Activated effector memory CD4-positive, alpha-beta T cell treated with Interleukin-2 at 50 U/mL for 16 hours (primary cell): ENCODE measurements at regions not wholly inside any gene's neighbourhood (a gene's known extent, or its start where the extent isn't known, plus 50 kb on each side); places are given as distances from the start of the nearest gene placed in this dataset.

Source experiments
- DNase-seq: peaks from one replicate; pipeline ENCODE4 v3.0.0-alpha.2; 2020

DNA sequence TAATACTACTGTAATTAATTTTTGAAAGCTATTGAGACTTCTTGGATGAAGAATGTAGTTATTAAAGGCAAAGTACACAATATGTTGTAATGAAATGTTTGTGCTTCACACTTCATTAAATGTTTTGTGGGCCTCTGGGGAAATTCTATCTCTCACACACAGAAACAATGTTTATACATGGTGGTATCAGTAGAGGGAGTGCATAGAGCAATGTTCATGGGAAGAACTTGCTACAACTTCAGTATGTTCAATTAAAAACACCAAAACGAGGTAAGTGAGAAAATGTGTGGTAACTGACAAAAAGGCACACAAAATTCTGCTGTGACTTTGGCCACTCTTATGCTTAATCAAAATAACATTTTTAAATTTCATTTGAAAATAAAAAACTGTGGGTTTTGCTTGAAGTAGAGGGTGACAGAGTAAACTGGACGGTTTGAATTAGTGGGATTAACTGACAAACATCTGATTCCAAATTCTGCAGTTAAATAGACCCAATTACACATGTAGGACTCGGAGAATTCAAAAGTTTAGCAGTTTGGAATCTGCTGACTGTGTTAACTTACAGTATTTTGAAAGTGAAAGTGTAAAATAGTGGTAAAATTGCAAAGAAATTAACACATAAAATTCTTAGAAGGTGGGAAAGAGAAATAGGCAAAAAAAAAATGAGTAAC is 111.4 kb upstream of the TTC29 start:
- no peak for DNase-seq

DNA sequence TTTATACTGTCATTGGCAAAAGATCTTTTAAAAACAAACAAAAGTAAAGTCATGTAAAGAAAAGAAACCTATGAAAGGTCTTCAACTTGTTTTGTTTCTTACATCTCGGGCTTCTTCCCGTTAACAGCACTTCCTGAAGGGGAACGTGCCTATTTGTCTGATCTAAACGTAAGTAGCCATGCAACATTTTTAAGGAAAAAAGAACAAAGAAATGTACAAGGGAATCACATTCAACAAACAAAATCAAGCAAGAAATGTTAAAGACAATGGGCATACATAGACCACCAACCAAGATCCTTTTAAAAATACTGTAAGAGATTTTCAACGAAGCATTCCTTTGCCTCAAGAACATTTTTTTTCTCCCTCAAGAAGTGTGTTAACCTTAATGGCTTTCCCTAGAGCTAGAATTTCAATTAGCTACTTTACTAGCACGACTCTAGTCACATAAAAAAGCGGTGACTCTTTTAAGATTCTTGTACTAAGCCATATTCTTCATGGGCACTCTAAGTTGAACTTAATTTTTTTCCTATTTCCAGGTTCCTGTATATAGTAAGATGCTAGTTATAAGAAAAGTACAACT is 112.0 kb upstream of the TTC29 start:
- DNase-seq: no peak

DNA sequence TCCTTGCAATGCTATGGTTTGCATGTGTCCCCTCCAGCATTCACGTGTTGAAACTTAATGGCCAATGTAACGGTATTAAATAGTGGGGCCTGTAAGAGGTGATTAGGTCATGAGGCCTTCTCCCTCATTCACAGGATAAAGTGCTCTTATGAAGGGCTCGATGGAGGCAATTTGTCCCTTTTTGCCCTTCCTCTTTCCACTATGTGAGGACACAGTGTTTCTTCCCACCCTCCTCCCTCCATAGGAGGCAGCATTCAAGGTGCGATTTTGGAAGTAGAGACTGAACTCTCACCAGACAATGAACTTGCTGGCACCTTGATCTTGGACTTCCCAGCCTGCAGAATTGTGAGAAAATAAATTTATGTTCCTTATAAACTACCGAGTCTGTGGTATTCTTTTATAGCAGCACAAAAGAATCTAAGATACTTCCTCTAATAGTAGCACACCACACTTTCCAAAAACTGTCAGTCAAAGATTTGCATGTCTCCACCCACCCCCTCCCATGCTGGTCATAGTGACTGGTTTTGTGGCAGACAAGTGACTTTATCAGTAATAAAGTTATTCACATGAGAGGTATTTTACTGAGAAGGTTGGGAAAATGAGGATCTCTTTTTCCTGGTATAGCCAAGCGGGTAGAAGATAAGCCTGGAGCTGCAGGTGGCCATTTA is 113.5 kb upstream of the TTC29 start:
- DNase-seq: no peak

DNA sequence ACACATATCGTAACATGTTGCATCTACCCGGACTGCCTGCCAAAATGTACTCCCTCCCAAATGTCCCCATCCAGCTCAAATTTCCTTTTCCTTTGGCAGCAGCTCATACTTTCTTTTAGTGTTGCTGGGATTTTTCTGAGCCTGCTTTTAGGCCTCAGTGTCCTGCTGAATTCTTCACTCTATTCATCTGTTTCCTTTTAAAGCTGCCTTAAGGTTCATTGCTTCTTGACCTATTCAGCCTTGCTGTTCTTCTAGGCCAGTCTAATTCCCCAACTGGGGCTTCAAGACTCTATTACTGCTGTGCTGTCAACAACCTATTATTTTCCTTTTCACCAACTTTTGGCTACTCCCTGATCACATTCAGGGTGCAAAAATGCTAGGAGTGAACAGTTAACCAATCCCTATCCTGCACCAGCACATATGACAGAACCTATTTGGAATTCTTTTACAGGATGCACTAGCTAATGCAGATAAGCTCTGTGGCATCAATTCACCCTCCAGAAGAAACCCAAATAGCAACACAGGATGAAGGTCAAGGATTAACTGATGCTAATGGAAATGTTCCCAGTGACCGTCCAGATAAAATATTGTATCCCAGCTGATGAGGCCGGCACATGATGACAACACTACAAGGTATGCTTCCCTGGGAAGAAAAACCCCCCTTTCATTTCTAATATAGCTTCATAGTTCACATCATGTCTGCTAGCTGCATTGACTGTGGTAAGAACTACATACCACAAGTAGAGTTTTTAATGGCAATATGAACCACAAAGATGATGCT is 114.7 kb upstream of the TTC29 start:
- DNase-seq: no peak

DNA sequence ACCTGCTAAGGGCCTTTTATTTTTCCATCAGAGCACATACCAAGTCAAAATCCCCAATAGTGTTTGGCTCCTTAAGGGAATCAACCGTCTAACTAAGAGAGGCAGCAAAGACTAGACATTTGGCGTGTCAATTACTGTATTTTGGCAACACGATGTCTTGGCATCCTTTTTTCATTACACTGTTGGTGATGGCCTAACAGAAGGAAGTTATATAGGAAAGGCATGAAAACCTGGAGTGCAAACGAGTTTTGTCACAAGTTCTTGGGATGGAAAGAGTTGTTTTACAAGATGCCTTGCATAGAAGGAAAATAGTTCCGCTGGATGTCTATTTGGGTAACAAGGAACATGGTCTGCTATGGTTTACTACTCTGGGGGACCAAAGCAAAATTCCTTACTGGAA is 119.2 kb upstream of the TTC29 start:
- no peak for DNase-seq

DNA sequence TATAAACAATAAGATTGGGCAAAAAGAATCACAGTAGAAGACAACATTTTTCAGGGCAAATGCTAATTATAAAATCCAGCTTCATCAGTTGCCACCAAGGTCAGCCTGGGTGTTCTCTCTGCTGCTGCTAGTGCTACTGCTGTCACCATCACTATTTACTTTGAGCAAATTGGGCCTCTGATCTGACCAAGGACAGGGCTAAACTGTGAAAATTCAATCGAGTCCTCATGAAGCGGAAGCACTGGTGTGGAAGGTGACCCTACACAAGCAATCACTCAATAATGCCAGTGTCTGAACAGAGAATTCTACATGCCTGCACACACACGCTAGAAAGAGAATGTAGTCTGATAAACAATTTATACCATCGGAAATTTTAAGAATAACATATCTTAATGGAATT is 122.9 kb upstream of the TTC29 start:
- DNase-seq: no peak

DNA sequence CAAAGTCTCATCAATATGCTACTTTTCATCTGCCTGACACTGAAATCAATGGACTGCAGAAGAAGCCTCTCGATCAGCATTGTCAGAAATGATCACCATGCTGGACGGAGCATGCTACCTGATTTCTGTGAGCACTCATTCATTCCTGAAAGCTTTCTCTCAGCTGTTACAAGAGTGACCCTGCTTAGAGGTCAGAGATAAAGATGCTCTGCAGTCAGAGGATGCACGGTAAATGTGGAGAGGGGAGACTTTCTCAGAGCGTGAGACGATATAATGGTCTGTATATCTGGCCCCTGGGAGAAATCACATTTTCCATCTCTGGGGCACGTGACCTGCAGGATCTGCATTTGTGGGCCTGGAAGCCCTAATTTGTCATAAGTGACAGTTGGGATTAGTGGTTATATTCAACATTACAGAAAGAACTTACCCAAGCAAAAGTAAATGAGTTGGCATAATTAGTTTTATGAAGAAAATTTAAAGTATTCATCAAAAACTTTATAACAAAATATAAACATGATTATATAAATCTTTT is 125.6 kb upstream of the TTC29 start:
- no peak for DNase-seq

DNA sequence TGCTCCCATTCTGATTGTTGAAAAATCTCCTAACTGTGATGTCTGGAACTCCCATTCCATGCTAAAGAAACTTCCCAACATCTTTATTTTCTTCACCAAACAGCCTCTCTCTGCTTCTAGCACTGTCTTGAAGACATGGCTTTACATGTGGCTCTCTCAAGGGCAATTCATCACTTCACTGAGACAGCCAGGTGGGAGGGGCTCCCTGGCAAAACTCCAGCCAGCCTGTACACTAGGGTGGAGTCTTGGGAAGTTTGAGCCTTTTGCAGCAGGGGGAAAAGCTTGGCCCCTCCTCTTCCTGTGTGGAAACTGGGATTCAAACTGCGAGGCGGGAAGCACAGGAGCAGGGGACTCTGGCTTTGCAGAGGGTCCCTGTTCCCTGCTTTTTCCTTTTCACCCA is 130.5 kb upstream of the TTC29 start:
- DNase-seq: no peak

DNA sequence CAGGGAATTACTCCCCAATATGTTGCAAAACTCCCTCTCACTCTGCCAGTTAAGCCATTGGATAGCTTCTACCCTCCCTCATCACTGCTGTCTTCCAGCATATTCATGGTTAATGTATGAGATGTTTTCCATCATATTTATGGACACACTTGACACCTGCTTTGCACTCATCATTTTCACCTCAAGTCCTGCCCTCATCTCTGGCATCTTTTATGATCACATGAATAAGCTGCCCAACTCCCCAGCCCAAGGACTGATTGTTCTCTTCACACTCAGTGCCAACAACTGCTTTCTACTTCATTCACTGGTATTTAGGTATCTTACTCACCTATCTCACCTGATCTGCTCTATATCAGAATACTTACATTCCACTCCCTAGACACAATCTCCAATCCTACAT is 131.1 kb upstream of the TTC29 start:
- DNase-seq: no peak

DNA sequence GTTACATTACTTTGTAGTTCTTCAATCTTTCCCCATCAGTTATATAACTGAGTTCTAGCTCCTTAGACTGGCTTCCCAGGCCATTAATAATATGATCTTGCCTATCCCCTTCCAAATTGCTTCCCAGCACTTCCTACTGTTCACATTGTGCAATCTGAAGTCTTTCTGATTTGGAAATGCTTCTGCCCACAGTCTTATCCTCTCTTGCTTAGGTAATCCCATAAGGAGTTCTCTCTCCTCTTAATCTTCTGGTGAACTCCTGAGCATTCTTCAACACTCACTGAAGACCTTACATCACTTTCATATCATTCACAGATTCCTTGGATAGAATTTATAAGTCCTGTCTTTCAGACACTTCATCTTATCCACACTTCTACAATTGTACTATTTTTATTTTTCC is 132.7 kb upstream of the TTC29 start:
- no peak for DNase-seq

DNA sequence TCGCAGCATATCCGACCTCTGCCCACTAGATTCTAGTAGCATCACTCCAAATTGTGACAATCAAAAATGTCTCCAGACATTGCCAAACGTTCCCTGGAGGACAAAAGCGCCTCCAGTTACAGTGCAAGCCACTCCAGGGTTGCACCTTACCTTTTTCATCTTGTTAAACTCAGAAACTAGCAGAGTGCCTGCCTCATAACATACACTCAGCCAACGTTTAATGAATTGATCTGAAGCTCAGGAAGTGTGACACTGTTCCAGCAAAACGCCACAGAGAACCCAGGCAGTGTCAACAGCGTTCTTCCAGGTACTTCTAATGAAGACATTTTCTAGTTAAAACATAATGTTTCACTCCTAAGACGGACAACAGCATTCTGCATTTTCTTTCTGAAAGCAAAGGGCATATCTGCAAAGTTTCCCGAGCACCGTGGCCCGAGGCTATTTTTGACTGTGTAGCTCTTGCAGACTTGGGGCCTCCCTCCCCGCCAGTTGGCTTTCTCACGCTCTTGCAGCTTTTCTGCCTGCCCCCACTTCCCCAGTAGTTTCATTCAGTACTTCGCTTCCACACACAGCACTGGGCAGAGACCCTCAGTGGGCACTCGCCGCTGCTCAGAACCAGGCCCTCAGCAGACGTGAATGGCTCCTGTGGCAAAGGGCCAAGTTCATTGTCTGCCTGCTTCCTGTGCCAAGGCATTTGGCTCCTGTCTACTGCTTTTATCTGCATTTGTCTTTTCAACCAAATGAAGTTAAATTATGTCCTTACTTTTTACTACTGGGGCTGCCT is 133.4 kb upstream of the TTC29 start:
- DNase-seq: no peak

DNA sequence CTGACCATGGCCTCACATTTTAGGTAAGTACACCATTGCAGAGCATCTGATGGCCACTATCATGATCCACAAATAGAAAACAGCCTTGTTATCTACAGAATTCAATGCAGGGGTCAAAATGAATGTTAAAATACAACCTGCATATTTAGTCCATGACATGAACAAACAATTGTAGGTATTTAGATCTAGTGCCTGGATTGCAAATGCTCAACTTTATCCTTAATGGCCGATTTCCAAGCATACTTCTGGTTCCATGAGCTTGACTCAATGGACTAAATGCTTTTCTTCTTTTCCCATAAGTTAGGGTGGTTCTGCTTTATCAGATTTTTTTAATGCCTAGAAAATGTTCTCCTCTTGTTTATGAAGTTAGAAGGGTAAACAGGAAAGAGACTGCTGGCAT is 139.2 kb upstream of the TTC29 start:
- DNase-seq: no peak

DNA sequence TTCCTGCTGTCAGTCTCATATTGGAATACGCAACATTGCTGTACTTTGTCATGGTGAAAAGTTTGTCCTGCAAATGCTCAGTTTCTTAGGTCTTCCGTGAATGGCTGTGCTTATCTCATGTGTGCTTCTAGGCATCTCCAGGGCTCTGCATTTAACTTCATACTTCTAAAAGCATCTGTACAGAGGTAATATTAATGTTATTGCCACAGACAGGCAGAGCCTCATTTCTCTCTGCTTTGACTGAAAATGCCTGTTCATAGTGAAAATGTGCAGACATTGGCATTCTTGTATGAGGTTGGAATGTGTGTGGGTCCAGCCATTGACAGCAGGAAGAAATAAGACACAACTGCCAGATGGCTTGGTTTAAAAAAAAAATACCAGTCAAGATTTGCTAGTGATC is 140.1 kb upstream of the TTC29 start:
- DNase-seq: no peak

DNA sequence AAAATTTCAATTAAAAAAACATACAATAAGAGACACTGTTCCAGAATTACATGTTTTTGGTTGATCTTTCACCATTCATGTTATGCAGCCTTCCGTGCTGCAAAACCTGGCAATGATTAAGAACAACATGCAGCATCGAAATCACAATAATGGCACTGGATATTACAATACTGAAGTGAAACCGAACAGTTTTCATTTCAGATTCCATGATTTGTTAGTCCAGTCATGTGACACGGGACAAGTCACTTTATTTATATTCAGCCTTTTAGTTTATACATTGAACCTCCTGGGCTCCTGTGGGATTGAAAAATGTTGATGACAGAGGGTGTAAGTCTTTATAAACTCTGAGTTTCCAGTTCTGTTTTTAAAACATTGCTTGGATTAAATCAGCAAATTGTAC is 142.5 kb upstream of the TTC29 start:
- no peak for DNase-seq

DNA sequence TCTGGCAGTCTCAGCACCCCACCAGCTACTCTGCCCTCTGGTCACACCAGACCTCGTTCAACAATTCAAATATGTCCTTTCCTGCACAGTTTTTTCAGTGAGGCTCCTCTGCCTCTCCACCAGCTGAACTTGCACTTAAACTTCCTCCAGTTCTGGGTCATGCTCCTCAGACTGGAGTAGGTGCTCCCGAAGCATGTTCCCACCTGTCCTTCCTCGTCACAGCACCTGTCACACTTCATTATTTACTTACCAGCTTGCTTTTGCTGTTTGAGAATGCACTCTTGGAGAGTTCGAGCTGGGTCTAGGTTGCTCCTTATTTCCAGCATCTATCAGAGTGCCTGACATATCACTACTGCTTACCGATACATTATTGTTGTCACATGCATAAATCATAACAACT is 144.8 kb upstream of the TTC29 start:
- no peak for DNase-seq

DNA sequence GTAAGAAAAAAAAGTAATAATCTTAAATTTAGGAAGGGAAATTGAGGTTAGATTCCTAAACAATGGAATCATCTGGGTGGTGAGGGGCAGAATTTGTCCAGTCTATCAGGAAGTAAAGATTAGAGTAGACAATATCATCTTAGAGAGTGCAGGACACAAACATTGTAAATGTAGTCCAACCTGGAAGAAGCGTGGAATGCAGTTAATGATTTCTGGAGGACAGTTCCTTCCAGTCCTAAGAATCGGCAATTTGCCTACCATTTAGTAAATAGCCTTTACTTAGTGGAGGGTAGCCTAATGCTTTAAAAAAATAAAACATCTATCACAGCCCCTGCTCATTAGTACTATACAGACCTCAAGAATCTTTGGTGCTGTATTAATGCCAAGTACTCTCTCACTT is 147.5 kb upstream of the TTC29 start:
- DNase-seq: no peak

DNA sequence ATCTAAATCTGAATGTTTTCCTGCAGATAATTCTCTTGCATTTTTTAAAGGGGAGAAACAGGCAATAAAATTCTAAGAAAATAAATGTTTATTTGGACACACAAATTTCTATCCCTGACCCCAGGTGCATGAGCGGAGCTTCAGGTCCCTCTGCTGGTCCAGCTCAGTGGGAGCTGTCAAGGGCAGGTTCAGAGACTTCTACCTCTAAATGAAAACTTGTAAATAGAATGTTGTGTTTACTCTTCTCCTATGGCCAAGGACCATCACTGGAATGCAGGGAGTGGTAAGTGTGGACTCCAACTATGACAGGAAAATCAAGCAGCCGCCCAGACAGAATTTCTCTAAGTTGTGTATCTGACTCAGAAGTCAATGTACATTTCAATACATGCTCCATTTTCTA is 148.6 kb upstream of the TTC29 start:
- no peak for DNase-seq

DNA sequence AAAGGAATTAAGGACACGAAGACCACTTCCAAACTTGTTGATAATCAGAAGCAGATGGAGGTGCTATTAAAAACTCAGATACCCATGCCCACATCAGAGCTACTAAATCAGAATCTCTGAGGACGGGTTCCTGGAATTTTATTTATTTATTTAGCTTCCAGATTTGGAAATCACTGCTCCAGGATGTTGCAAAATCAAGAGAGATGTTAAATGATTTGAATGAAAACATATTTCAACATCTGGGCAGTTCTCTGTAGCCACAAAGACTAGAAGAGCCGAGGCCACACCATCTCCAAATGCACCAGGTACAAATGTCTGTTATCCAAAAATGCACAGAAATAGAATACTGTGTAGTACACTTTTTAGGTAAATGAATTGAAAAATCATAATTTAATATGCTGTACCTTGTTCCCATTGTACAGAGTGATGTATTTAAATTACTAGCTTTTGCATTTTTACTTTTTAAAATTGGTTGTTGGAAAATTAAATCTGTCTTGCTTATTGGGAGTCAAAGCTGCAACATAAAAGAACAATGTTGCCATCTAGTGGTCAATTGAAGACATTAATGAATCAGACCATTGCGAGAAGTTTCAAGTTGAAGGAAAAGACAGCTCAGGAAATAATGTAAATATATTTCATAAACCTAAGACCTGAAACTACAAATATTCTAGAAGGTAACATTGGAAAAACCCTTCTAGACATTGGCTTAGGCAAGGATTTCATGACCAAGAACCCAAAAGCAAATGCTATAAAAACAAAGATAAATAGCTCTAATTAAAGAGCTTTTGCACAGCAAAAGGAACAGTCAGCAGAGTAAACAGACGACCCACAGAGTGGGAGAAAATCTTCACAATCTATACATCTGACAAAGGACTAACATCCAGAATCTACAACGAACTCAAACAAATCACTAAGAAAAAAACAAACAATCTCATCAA is 151.3 kb upstream of the TTC29 start:
- no peak for DNase-seq

DNA sequence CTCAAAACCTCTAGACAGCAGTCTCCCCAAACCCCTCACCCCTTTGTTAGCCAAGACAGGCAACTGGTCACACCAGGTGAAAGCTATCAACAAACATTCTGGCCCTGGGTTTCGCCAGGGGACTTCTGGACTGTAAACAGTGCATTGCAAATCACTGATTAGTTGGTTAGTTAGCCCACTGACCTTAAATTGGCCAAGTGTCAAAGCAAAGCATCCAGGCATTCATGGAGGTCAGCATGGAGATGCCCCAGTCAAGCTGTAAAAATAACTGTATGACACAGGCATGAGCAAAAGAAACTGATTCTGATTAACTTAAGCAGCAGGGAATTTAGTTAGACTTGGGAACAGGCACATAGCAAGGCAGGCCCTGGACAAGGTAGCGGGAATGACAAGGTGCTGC is 156.0 kb upstream of the TTC29 start:
- no peak for DNase-seq

DNA sequence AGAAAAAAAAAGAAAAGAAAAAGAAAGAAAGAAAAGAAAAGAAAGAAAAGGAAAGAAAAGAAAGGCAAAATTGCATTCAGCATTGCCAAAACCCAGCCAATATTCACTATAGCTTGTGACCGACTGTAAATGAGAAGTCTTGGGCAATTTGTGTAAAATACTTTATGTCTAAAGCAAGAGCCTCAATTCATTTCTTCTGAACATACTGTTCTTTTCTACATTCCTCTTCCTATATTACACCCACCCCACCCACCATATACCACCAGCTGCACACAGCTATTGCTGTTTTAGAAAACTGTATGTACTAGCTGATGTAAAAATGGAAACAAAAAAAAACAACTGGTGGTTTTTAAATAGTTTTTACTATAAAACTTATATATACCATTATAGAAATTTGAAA is 156.9 kb upstream of the TTC29 start:
- DNase-seq: no peak

DNA sequence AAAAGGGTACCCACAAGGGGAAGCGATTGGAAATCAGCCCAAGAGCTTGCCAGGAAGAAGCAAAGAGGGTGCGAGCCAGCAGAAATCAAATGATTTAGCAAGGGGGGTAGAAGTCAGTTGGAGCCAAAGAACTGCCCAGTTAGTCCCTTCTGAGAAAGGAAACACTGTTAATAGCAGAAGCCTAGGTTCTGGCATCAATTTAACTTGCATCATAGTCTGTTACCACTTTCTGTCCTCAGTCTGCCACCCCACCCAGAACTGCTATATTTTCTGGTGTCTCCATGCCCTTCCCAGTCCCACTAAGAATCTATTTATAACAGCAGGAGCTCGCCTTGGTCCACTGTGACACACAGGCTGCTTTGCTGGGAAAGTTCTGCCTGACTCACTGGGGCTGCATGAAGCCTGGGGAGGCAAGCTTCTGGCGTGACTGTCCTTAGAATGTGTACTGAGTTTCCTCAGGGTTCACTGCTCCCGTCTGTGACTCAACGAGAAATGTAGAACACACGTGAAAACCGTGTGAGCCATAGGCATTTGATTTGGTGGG is 157.8 kb upstream of the TTC29 start:
- no peak for DNase-seq
